Loucy (cell line): ENCODE measurements at regions not wholly inside any gene's neighbourhood (a gene's known extent, or its start where the extent isn't known, plus 50 kb on each side); places are given as distances from the start of the nearest gene placed in this dataset.

ENCODE experiments used
- H2AFZ ChIP-seq: fragments of 200-600 bp; sonication (generic); 2 replicates; pipeline ENCODE4 v1.6.0; 2016; ENCODE audit warnings: antibody characterized with exemption, mild to moderate bottlenecking, low read length, moderate library complexity
- H3F3A ChIP-seq: fragments of 200-600 bp; 2 replicates; pipeline ENCODE4 v1.6.0; 2016; ENCODE audit warnings: antibody characterized with exemption, low read depth, mild to moderate bottlenecking
- H3K27me3 ChIP-seq: fragments of 200-600 bp; sonication (generic); 2 replicates; pipeline ENCODE4 v1.6.1; 2014; ENCODE audit warnings: low read length, mild to moderate bottlenecking; ENCODE audit not compliant: insufficient read depth, poor library complexity, severe bottlenecking
- H3K36me3 ChIP-seq: fragments of 200-600 bp; sonication (generic); 2 replicates; pipeline ENCODE4 v1.6.1; 2016; ENCODE audit warnings: low read length; ENCODE audit not compliant: insufficient read depth
- H3K4me1 ChIP-seq: fragments of 200-600 bp; sonication (generic); 2 replicates; pipeline ENCODE4 v1.5.1; 2014; ENCODE audit warnings: low read length, mild to moderate bottlenecking; ENCODE audit not compliant: insufficient read depth, poor library complexity, severe bottlenecking
- H3K4me2 ChIP-seq: fragments of 200-600 bp; sonication (generic); 2 replicates; pipeline ENCODE4 v1.6.0; 2014; ENCODE audit warnings: antibody characterized with exemption, low read length, low read depth, mild to moderate bottlenecking; ENCODE audit not compliant: poor library complexity, severe bottlenecking
- H3K4me3 ChIP-seq: fragments of 200-600 bp; sonication (generic); 2 replicates; pipeline ENCODE4 v1.5.1; 2014; ENCODE audit warnings: low read length, mild to moderate bottlenecking, mixed read lengths; ENCODE audit not compliant: poor library complexity, severe bottlenecking
- H3K79me2 ChIP-seq: fragments of 200-600 bp; sonication (generic); 2 replicates; pipeline ENCODE4 v1.6.1; 2014; ENCODE audit warnings: low read length; ENCODE audit not compliant: insufficient read depth
- H3K9ac ChIP-seq: fragments of 200-600 bp; sonication (generic); 2 replicates; pipeline ENCODE4 v1.6.0; 2014; ENCODE audit warnings: mild to moderate bottlenecking, low read depth, low read length, moderate library complexity; ENCODE audit not compliant: poor library complexity, severe bottlenecking
- H3K9me2 ChIP-seq: fragments of 200-600 bp; sonication (generic); replicated peaks from 2 replicates; pipeline ENCODE4 v1.6.1; 2016; ENCODE audit warnings: low read depth, low read length, mixed read lengths
- H3K9me3 ChIP-seq: fragments of 200-600 bp; sonication (generic); 2 replicates; pipeline ENCODE4 v1.6.1; 2014; ENCODE audit warnings: mild to moderate bottlenecking, antibody characterized with exemption, low read length, low read depth; ENCODE audit not compliant: insufficient read depth
- H4K20me1 ChIP-seq: fragments of 200-600 bp; sonication (generic); 2 replicates; pipeline ENCODE4 v1.6.0; 2014; ENCODE audit warnings: antibody characterized with exemption, low read length, mild to moderate bottlenecking; ENCODE audit not compliant: insufficient read depth, poor library complexity, severe bottlenecking
- EZH2phosphoT487 ChIP-seq: fragments of 200-600 bp; IDR thresholded peaks from 2 replicates; pipeline ENCODE4 v1.6.1; 2018; ENCODE audit warnings: antibody characterized with exemption, mild to moderate bottlenecking, moderate library complexity, borderline replicate concordance
- TF ChIP-seq, protein P1 (sequence below): fragments of 200-600 bp; sonication (generic); conservative IDR thresholded peaks from 2 replicates; pipeline ENCODE4 v1.5.1; 2014; ENCODE audit warnings: mild to moderate bottlenecking, antibody characterized with exemption, low read length

DNA sequence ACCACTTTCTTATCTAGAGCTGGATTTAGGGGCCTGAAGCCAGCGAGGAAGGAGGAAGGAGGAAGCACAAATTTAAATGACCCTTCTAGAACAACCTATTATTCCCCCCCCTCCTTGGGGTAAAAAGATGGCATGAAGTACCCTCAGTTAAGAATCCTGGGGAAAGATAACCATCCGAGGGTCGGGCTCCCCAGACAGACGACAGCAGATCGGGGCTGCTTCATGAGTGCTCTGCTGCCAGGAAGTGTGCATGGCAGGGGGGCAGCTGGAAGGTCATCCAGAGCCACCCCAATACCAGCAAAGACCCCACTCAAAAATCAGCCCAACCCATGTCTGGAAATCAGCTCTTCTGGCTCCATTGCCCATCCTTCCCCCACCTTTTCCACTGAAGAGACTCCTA is 207.5 kb downstream of the CTTN start:
- no peaks in the 10 kb centered on the region for H3K79me2 ChIP-seq
- no peak for TF ChIP-seq EZH2phosphoT487
- TF ChIP-seq, protein P1, sequence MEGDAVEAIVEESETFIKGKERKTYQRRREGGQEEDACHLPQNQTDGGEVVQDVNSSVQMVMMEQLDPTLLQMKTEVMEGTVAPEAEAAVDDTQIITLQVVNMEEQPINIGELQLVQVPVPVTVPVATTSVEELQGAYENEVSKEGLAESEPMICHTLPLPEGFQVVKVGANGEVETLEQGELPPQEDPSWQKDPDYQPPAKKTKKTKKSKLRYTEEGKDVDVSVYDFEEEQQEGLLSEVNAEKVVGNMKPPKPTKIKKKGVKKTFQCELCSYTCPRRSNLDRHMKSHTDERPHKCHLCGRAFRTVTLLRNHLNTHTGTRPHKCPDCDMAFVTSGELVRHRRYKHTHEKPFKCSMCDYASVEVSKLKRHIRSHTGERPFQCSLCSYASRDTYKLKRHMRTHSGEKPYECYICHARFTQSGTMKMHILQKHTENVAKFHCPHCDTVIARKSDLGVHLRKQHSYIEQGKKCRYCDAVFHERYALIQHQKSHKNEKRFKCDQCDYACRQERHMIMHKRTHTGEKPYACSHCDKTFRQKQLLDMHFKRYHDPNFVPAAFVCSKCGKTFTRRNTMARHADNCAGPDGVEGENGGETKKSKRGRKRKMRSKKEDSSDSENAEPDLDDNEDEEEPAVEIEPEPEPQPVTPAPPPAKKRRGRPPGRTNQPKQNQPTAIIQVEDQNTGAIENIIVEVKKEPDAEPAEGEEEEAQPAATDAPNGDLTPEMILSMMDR: no peak
- no peak overlapping the region for H3K4me2 ChIP-seq
- H3K9ac ChIP-seq: no peak overlapping the region
- no peaks in the 10 kb centered on the region for H4K20me1 ChIP-seq
- no peaks in the 10 kb centered on the region for H3K36me3 ChIP-seq
- H2AFZ ChIP-seq: no peak overlapping the region
- no peaks in the 10 kb centered on the region for H3K4me1 ChIP-seq
- H3K9me2 ChIP-seq: no peaks in the 10 kb centered on the region
- no peaks in the 10 kb centered on the region for H3K27me3 ChIP-seq
- H3K4me3 ChIP-seq: no peak overlapping the region
- peaks cover 15% of the 10 kb centered on the region; the same call in 1 of the 2 replicates for H3K9me3 ChIP-seq
- H3F3A ChIP-seq: no peaks in the 10 kb centered on the region

DNA sequence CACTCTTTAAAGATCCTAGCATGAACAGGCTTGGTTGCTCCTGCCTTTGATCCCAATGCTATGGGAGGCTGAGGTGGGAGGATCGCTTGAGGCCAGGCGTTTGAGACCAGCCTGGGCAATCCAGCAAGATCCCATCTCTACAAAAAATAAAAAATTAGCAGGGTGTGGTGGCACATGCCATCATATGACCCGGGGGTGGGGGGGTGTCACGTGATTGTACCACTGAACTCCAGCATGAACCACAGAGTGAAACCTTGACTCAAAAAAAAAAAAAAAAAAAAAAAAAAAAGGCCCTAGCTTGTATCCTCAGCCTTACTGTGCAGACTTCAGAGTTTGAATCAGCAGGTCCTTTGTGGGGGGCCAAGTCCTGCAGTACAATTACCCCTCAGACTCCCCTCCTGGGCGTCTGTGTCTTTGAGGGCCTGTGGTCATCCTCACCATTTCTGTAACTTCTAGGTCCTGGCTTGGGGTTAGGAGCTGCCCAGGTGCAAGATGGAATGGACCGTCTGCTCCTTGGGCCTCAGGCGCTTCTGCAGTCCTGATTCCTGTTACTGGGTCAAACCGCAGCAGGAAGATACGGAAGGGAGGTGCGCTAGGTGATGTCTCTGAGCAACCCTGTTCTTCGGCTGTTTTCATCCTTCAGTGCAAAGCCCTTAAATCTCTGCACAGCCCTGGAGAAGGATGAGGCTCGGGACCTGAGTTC is 208.1 kb downstream of the CTTN start:
- Histone ChIP-seq H3K9ac (no peak overlapping the region), H3K9me2 (no peaks in the 10 kb centered on the region), H3K36me3 (no peaks in the 10 kb centered on the region), H3F3A (no peaks in the 10 kb centered on the region), H4K20me1 (no peaks in the 10 kb centered on the region), H3K4me3 (no peak overlapping the region), H3K27me3 (no peaks in the 10 kb centered on the region), H3K4me1 (no peaks in the 10 kb centered on the region), H3K4me2 (no peak overlapping the region), H3K9me3 (peaks cover 15% of the 10 kb centered on the region; the same call in 1 of the 2 replicates), H3K79me2 (no peaks in the 10 kb centered on the region), H2AFZ (no peak overlapping the region)
- TF ChIP-seq, protein P1: no peak
- no peak for TF ChIP-seq EZH2phosphoT487

DNA sequence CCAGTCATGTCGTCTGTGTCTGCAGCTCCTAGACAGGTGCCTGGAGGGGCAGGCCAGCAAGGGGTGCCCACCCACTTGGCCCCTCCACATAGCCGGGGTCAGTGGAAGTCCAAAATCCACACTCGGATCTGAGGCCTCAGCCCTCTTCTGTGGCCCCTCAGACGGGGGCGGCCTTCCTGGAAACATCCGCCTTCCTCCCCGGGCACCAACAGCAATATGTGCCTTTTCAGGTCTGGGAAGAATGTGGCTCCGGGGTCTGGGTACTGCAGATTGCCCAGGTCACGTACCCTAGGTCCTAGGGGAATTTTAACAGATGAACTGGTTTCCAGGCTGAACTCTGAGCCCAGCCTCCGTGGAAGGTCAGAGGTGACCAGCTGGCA is 208.6 kb downstream of the CTTN start:
- Histone ChIP-seq H3K36me3 (no peaks in the 10 kb centered on the region), H3K4me2 (no peak overlapping the region), H3K9me3 (peaks cover 15% of the 10 kb centered on the region; the same call in 1 of the 2 replicates), H3K27me3 (no peaks in the 10 kb centered on the region), H3F3A (no peaks in the 10 kb centered on the region), H3K4me3 (no peak overlapping the region), H3K79me2 (no peaks in the 10 kb centered on the region), H4K20me1 (no peaks in the 10 kb centered on the region), H2AFZ (no peak overlapping the region), H3K4me1 (no peaks in the 10 kb centered on the region), H3K9me2 (no peaks in the 10 kb centered on the region), H3K9ac (no peak overlapping the region)
- TF ChIP-seq EZH2phosphoT487: no peak
- TF ChIP-seq, protein P1: no peak
